Myocyte (in vitro differentiated cells): ENCODE measurements at regions not wholly inside any gene's neighbourhood (a gene's known extent, or its start where the extent isn't known, plus 50 kb on each side); places are given as distances from the start of the nearest gene placed in this dataset.
"Not testable (repeated sequence)": the region's sequence is repeated elsewhere in the genome, so short reads cannot be mapped to it uniquely, and the experiment has no call there.

ENCODE experiments used
- DNase-seq: peaks from one replicate; pipeline ENCODE4 v3.0.0-alpha.2; 2012; ENCODE audit warnings: low read depth

DNA sequence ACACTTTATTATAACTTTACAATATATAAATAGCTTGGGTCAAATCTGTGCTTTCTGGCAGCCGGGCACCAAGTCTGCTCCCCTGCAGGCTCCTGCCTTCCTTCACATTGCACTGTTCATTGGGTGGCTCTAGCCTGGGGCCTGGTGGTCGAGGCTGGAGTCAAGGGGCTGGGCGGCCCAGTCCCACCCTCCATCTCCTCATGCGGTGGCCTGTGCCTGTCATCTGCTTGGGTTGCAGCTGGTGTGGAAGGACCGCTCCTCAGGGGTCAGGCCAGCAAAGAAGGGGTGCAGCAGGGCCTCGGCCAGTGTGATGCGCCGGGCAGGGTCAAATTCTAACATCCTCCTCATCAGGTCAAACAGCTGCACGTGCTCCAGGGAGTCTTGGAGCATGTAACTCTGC lies 106.7 kb upstream of the SLC24A2 start:
- DNase-seq: not testable (repeated sequence)

GRCh38 chr9:19895006-19895405 lies 106.2 kb upstream of the SLC24A2 start:
- DNase-seq: peak; percentile 49

DNA sequence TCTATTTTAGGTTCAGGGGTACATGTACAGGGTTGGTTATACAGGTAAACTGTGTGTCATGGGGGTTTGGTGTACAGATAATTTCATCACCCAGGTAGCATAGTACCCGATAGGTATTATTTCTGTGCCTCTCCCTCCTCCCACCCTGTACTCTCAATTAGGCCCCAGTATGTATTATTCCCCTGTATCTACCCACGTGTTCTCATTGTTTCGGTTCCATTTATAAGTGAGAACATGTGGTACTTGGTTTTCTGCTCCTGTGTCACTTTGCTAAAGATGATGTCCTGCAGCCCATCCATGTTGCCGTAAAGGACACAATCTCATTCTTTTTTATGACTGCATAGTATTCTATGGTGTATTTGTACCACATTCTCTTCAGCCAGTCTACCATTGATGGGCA lies 96.8 kb upstream of the SLC24A2 start:
- DNase-seq: no peak

DNA sequence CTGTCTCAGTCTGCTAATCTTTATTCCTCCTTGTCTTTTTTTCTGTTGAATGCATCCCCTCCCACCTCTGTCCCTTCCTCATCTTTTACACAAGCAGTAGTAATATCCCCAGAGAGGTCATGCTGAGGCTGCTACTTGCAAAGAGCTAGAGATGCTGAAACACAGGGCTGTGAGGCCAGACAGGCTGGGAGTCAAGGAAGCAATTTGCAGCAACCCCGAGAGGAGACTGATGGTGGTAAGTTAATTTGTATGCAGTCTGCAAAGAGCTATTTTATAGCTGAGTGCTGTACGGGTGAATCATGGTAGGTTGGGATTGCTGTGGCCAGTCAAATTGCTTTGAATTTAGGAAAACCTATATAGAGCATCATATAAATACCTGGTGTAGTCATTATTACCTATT lies 90.2 kb upstream of the SLC24A2 start:
- no peak for DNase-seq

DNA sequence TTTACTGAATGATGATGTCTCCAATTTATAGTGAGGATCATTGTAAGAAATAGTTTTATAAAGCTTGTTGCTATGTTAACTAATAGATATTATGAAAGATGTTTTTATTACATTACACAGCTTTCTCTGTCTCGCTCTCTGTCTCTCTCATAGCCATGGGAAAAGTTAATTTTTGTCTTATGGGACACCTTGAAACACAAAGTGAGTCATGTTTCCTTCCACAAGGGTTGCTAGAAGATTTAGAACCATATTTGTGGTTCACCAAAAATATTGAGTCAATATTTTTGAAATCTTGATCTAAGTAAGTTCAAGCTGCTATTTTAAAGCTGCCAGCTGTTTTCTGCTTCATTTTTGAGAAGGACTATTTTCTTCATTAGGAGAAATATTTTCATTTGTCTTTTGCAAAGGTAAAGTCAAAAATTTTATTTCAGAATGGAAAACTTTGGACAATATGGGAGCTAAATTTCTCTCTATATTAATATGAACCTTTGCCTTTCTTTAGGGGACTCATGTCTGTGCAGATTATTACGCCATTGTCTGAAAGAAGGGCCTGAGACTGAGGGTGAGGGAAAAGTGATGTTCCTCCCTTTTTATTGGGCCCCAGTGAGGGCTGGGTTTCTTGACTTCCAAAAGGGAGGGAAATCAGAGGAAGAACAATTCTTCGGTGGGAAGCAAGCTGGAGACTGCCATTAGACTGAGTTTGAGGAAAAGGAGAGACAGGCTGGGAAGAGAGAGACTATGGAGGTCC lies 87.9 kb upstream of the SLC24A2 start:
- DNase-seq: peak; percentile 74

DNA sequence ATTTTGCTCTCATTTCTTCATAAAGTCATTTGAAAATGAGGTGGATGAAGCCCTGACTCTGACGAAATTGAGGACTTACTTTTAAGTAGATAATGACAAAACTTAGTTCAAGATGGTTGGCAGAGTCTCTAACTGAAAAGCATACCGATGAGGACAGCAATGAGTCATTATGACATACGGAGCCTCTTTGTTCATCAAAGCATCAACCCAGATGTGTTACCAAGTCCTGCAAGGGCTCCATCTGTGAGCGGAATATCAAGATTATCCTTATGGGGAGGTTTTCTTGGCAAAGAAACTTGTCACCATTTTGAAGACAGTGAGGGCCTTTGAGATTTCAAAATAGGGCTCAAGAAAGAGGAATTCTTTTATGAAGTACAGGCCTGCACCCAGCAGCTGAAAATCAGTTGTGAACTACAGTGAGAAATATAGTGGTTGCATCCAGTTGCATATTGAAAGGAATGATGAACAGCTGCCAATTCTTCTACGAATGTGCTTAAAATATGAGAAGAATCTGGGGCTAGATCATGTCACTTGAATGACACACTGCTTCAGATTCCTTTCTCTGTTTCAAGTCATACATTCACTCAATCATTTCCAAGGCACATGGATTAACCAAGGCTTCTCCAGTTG lies 86.6 kb upstream of the SLC24A2 start:
- peak; percentile 83 for DNase-seq

GRCh38 chr9:19873188-19873587 lies 84.4 kb upstream of the SLC24A2 start:
- not testable (repeated sequence) for DNase-seq

- DNase-seq: no peak
Measured at GRCh38 chr9:19870988-19871387, 82.2 kb upstream of the SLC24A2 start.

GRCh38 chr9:19840953-19841352 lies 52.1 kb upstream of the SLC24A2 start:
- DNase-seq: no peak
